Left lung (tissue), 4 donors: ENCODE measurements at regions not wholly inside any gene's neighbourhood (a gene's known extent, or its start where the extent isn't known, plus 50 kb on each side); places are given as distances from the start of the nearest gene placed in this dataset.

ENCODE experiments used
- ATAC-seq: fragments of 200-7000 bp; cut with Tn5 transposase; one replicate; pipeline ENCODE4 v1.9.1; 2020; ENCODE audit warnings: moderate library complexity
- DNase-seq, 4 donors: peaks; one replicate each; pipeline ENCODE4 v3.0.0-alpha.2; 2013 to 2020
- H3K27ac ChIP-seq, 2 donors: fragments of 200-600 bp; sonication (generic) in 1 of 2; one replicate each; pipeline versions ENCODE4 v1.5.0 to v1.8.0; 2020 to 2021
- H3K27me3 ChIP-seq, 2 donors: fragments of 200-600 bp; sonication (generic) in 1 of 2; one replicate each; pipeline versions ENCODE4 v1.5.0 to v1.8.0; 2020 to 2021
- H3K36me3 ChIP-seq, 2 donors: fragments of 200-600 bp; sonication (generic) in 1 of 2; one replicate each; pipeline versions ENCODE4 v1.5.0 to v1.8.0; 2020 to 2021
- H3K4me1 ChIP-seq, 2 donors: fragments of 200-600 bp; one replicate each; pipeline ENCODE4 v1.8.0; 2021
- H3K4me3 ChIP-seq, 2 donors: fragments of 200-600 bp; sonication (generic) in 1 of 2; one replicate each; pipeline versions ENCODE4 v1.5.0 to v1.8.0; 2020 to 2021; ENCODE audit warnings: mild to moderate bottlenecking in 1 of 2
- H3K9me3 ChIP-seq, 2 donors: fragments of 200-600 bp; sonication (generic) in 1 of 2; one replicate each; pipeline versions ENCODE4 v1.5.0 to v1.8.0; 2020 to 2021
- intact Hi-C, 2 donors: fragments of 100-400 bp; cut with DNase I; formaldehyde crosslinking; loops; one replicate each; pipeline versions ENCODE4 v1.11.2 to v1.14.2; 2022
- TF ChIP-seq, protein P1 (sequence below), 2 donors: fragments of 200-600 bp; sonication (generic) in 1 of 2; IDR thresholded peaks; one replicate each; pipeline versions ENCODE4 v1.5.0 to v1.8.0; 2021; ENCODE audit warnings: antibody characterized with exemption in 2 of 2
- donor health status: DM: no; HTN: yes; CAD: no.
- donor health status: DM: no; HTN: no; CAD: no.

DNA sequence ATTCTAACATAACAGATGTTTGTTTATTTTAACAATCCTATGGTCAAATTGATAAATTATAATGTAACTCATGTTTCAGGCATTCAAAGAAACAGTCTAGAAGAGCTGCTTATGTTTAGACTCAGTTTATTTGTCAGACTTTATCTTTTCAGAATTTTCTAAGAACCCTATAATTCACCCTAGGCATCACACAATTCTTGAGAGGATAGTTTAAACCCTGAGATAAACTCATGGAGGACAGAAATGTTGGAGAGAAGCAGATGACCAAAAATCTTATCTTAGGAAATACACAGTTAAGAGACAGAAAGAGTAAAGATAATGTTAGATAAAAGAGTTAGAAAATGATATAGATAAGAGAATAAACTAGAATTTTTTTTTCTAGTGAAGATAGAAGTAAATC, 1185.7 kb upstream of the SLC10A2 start:
- Histone ChIP-seq H3K9me3 (no peaks in the 10 kb centered on the region), H3K4me1 (no peaks in the 10 kb centered on the region), H3K27me3 (no peaks in the 10 kb centered on the region), H3K27ac (no peak overlapping the region), H3K4me3 (no peak overlapping the region), H3K36me3 (no peaks in the 10 kb centered on the region)
- TF ChIP-seq, protein P1, sequence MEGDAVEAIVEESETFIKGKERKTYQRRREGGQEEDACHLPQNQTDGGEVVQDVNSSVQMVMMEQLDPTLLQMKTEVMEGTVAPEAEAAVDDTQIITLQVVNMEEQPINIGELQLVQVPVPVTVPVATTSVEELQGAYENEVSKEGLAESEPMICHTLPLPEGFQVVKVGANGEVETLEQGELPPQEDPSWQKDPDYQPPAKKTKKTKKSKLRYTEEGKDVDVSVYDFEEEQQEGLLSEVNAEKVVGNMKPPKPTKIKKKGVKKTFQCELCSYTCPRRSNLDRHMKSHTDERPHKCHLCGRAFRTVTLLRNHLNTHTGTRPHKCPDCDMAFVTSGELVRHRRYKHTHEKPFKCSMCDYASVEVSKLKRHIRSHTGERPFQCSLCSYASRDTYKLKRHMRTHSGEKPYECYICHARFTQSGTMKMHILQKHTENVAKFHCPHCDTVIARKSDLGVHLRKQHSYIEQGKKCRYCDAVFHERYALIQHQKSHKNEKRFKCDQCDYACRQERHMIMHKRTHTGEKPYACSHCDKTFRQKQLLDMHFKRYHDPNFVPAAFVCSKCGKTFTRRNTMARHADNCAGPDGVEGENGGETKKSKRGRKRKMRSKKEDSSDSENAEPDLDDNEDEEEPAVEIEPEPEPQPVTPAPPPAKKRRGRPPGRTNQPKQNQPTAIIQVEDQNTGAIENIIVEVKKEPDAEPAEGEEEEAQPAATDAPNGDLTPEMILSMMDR (IDR thresholded peaks at IDR 0.05): no peak
- ATAC-seq: no peak
- no peak for DNase-seq
- intact Hi-C loops: no loop called here

DNA sequence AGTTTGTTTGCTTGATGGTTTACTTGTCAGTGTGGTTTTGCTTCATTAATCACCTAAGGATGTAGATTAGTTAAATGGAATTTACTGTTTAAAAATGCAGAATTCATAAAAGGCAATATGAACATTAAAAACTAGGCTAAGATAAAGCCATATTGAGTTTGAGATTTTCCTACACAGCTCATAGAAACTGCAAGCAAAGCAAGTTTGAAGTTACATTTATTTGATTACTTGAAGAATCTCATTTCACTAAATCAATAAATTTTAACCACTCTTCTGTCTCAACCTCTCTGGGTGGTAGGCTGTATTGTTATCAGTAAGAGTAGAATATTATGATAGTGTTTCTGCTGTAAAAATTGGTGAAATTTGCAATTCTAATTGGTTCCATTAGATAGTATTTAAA, 1180.7 kb upstream of the SLC10A2 start:
- no peaks in the 10 kb centered on the region for H3K27me3 ChIP-seq
- H3K4me1 ChIP-seq: no peaks in the 10 kb centered on the region
- intact Hi-C loops: no loop called here
- ATAC-seq (no peak), DNase-seq (no peak)
- H3K36me3 ChIP-seq: no peaks in the 10 kb centered on the region
- TF ChIP-seq, protein P1 (IDR thresholded peaks at IDR 0.05): no peak
- H3K9me3 ChIP-seq: no peaks in the 10 kb centered on the region
- H3K4me3 ChIP-seq: no peak overlapping the region
- H3K27ac ChIP-seq: no peak overlapping the region

DNA sequence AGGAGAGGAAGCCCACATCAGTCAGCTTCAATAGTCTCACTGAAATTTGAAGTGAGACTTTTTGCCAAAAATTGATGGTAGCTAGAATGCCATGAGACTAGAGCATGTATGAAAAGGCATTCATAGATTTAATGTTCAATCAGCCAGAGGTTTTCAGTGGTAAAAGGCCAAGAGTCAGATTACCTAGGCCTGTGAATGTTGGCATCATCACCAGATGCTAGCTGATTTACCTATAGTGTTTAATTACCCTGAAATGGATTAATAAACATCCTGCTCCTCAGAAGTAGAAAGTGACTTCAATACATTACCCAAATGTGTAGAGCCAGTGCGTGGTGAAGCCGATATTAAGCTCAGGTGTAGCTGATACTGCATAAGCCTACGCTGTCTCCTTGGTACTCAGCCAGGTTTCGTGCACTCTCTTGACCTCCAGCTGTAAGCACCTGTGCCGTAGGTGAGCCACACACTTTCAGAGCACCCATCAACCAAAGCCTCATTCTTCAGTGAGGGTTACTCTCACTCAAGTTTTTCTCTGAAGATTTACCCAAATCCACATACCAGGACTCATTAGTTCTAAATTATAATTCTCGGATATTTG, 1140.3 kb upstream of the SLC10A2 start:
- no peaks in the 10 kb centered on the region for H3K27me3 ChIP-seq
- no peak overlapping the region for H3K27ac ChIP-seq
- intact Hi-C loops: no loop called here
- H3K9me3 ChIP-seq: peaks cover 0 to 7% of the 10 kb centered on the region in 2 donors
- DNase-seq (no peak), ATAC-seq (no peak)
- H3K4me1 ChIP-seq: no peaks in the 10 kb centered on the region
- H3K36me3 ChIP-seq: no peaks in the 10 kb centered on the region
- TF ChIP-seq, protein P1 (IDR thresholded peaks at IDR 0.05): no peak
- H3K4me3 ChIP-seq: no peak overlapping the region

DNA sequence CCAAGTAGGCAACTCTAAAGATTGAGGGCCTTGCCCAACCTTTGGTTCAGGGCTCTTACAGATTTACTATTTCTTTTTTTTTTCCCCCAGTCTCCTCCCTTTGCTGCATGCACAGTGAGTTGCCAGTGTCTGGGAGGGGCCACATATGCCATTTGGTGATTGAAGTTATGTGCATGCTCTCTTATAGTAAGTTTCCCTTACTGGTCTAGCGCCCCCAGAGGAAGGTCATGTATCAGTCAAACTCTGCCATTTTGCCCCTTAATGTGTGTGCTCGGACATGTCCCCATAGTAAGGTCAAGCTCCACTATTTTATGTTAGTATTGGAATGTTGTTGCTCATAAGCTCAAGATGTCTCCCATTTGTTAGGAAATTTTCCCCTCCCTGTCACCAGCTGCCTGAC, 1138.0 kb upstream of the SLC10A2 start:
- ATAC-seq: no peak
- intact Hi-C loops: no loop called here
- H3K9me3 ChIP-seq: peaks cover 0 to 7% of the 10 kb centered on the region in 2 donors
- no peaks in the 10 kb centered on the region for H3K27me3 ChIP-seq
- H3K36me3 ChIP-seq: no peaks in the 10 kb centered on the region
- no peaks in the 10 kb centered on the region for H3K4me1 ChIP-seq
- H3K4me3 ChIP-seq: no peak overlapping the region
- TF ChIP-seq, protein P1 (IDR thresholded peaks at IDR 0.05): no peak
- no peak overlapping the region for H3K27ac ChIP-seq
- no peak for DNase-seq

DNA sequence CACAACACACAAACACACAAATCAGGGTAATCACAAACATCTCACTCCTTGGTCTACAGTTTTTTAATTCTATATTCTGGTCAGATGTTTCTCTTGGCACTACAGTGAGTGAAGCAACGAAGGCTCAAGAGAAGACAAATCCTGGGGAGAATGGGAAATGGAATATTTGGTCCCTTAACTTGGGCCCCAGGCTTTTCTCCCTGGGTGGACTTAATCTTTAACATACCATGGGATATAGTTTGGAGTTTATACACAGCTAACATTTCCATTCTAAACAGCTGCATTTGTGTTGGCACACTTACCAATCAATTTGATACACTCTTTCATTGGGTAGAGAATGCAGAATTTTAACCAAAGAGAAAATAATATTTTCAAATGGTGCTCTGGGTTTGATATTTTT, 1132.6 kb upstream of the SLC10A2 start:
- Histone ChIP-seq H3K36me3 (no peaks in the 10 kb centered on the region), H3K4me1 (no peaks in the 10 kb centered on the region), H3K27me3 (no peaks in the 10 kb centered on the region), H3K4me3 (no peak overlapping the region), H3K9me3 (peaks cover 0 to 6% of the 10 kb centered on the region in 2 donors), H3K27ac (no peak overlapping the region)
- TF ChIP-seq, protein P1 (IDR thresholded peaks at IDR 0.05): no peak
- DNase-seq (no peak), ATAC-seq (no peak)
- intact Hi-C loops: no loop called here
